Calu3 (cell line): ENCODE measurements at regions not wholly inside any gene's neighbourhood (a gene's known extent, or its start where the extent isn't known, plus 50 kb on each side); places are given as distances from the start of the nearest gene placed in this dataset.
A peak's percentile ranks its signal among the peaks of the same experiment; 100 is the strongest.

Experiments used
- BruUV-seq: library from RNA; stranded (reverse); fragments of 400-500 nt; replicated peaks from 2 replicates; lab custom pipeline; 2021; lab: Mats Ljungman, UMichigan
- CTCF ChIA-PET: fragments of 300-600 bp; sonication (Branson Sonifier 250); formaldehyde crosslinking; loops from one replicate; lab custom pipeline; 2022; ENCODE audit warnings: antibody characterized with exemption; lab: Charles Lee
- DNase-seq: peaks from one replicate; pipeline ENCODE4 v3.0.0; 2022
- H3K27ac Mint-ChIP-seq: one replicate; pipeline ENCODE4 v1.8.0; 2022; ENCODE audit warnings: mixed read lengths; ENCODE audit not compliant: unreplicated experiment
- H3K27me3 Mint-ChIP-seq: one replicate; pipeline ENCODE4 v1.8.0; 2022; ENCODE audit warnings: mixed read lengths; ENCODE audit not compliant: unreplicated experiment
- H3K36me3 Mint-ChIP-seq: one replicate; pipeline ENCODE4 v1.8.0; 2022; ENCODE audit warnings: mild to moderate bottlenecking, moderate library complexity, mixed read lengths; ENCODE audit not compliant: insufficient read depth, unreplicated experiment
- H3K4me1 Mint-ChIP-seq: one replicate; pipeline ENCODE4 v1.8.0; 2022; ENCODE audit warnings: mild to moderate bottlenecking, low read depth, mixed read lengths; ENCODE audit not compliant: unreplicated experiment
- H3K4me3 Mint-ChIP-seq: one replicate; pipeline ENCODE4 v1.8.0; 2022; ENCODE audit warnings: mild to moderate bottlenecking, low read depth, moderate library complexity, mixed read lengths; ENCODE audit not compliant: unreplicated experiment
- H3K9me3 Mint-ChIP-seq: one replicate; pipeline ENCODE4 v1.8.0; 2022; ENCODE audit warnings: low read depth, mixed read lengths; ENCODE audit not compliant: unreplicated experiment
- intact Hi-C: fragments of 100-400 bp; cut with micrococcal nuclease; formaldehyde crosslinking; loops from one replicate; pipeline ENCODE4 v1.10.0; 2022; ENCODE audit not compliant: unreplicated experiment
- TF ChIP-seq, protein P1 (sequence below): fragments of 200-600 bp; IDR thresholded peaks from one replicate; pipeline ENCODE4 v1.8.0; 2022; ENCODE audit warnings: antibody characterized with exemption; ENCODE audit not compliant: unreplicated experiment

- no TSS peak for BruUV-seq
- no peaks in the 10 kb centered on the region for H3K4me1 Mint-ChIP-seq
- no peak overlapping the region for H3K4me3 Mint-ChIP-seq
- no peaks in the 10 kb centered on the region for H3K27me3 Mint-ChIP-seq
- no peak for DNase-seq
- intact Hi-C loops: no loop called here
- H3K27ac Mint-ChIP-seq: no peak overlapping the region
- H3K9me3 Mint-ChIP-seq: peaks cover 13% of the 10 kb centered on the region
- TF ChIP-seq, protein P1, sequence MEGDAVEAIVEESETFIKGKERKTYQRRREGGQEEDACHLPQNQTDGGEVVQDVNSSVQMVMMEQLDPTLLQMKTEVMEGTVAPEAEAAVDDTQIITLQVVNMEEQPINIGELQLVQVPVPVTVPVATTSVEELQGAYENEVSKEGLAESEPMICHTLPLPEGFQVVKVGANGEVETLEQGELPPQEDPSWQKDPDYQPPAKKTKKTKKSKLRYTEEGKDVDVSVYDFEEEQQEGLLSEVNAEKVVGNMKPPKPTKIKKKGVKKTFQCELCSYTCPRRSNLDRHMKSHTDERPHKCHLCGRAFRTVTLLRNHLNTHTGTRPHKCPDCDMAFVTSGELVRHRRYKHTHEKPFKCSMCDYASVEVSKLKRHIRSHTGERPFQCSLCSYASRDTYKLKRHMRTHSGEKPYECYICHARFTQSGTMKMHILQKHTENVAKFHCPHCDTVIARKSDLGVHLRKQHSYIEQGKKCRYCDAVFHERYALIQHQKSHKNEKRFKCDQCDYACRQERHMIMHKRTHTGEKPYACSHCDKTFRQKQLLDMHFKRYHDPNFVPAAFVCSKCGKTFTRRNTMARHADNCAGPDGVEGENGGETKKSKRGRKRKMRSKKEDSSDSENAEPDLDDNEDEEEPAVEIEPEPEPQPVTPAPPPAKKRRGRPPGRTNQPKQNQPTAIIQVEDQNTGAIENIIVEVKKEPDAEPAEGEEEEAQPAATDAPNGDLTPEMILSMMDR: no peak
- H3K36me3 Mint-ChIP-seq: no peaks in the 10 kb centered on the region
- CTCF ChIA-PET: no interaction called here
Measured at GRCh38 chr9:29822458-29822857, 2249.2 kb upstream of the C9orf72 start.

- no peak overlapping the region for H3K4me3 Mint-ChIP-seq
- no peak for DNase-seq
- no peaks in the 10 kb centered on the region for H3K4me1 Mint-ChIP-seq
- H3K27me3 Mint-ChIP-seq: no peaks in the 10 kb centered on the region
- H3K9me3 Mint-ChIP-seq: peaks cover 8% of the 10 kb centered on the region
- intact Hi-C loops: no loop called here
- no peaks in the 10 kb centered on the region for H3K36me3 Mint-ChIP-seq
- CTCF ChIA-PET: no interaction called here
- BruUV-seq: no TSS peak
- TF ChIP-seq, protein P1: no peak
- no peak overlapping the region for H3K27ac Mint-ChIP-seq
Measured at GRCh38 chr9:29826421-29826820, 2253.1 kb upstream of the C9orf72 start.

GRCh38 chr9:29830821-29831220, 2257.5 kb upstream of the C9orf72 start:
- CTCF ChIA-PET: interaction anchor here (0.6 to 0.7 kb wide), 2 partner anchors 295 to 715 kb away, joined by 3 read pairs; no protein-coding TSS in a partner anchor
- no peaks in the 10 kb centered on the region for H3K36me3 Mint-ChIP-seq
- H3K4me3 Mint-ChIP-seq: no peak overlapping the region
- DNase-seq: peak; percentile 54
- no peaks in the 10 kb centered on the region for H3K4me1 Mint-ChIP-seq
- H3K9me3 Mint-ChIP-seq: peaks cover 8% of the 10 kb centered on the region
- no peaks in the 10 kb centered on the region for H3K27me3 Mint-ChIP-seq
- no peak overlapping the region for H3K27ac Mint-ChIP-seq
- TF ChIP-seq, protein P1: peak; percentile 42
- intact Hi-C loops: loop anchor here (2.0 to 5.0 kb wide), 3 partner anchors 128 to 1971 kb away; no protein-coding TSS in a partner anchor
- BruUV-seq: no TSS peak

GRCh38 chr9:29838491-29839020, 2265.3 kb upstream of the C9orf72 start:
- H3K4me1 Mint-ChIP-seq: no peaks in the 10 kb centered on the region
- TF ChIP-seq, protein P1: no peak
- intact Hi-C loops: no loop called here
- H3K9me3 Mint-ChIP-seq: no peaks in the 10 kb centered on the region
- H3K4me3 Mint-ChIP-seq: no peak overlapping the region
- H3K36me3 Mint-ChIP-seq: no peaks in the 10 kb centered on the region
- DNase-seq: no peak
- no TSS peak for BruUV-seq
- H3K27ac Mint-ChIP-seq: no peak overlapping the region
- no peaks in the 10 kb centered on the region for H3K27me3 Mint-ChIP-seq
- CTCF ChIA-PET: no interaction called here
